Neural cell (in vitro differentiated cells): ENCODE measurements at regions not wholly inside any gene's neighbourhood (a gene's known extent, or its start where the extent isn't known, plus 50 kb on each side); places are given as distances from the start of the nearest gene placed in this dataset.

ENCODE experiments used
- H2AFZ ChIP-seq: fragments of 200-600, 300-800 bp; sonication (generic), shearing (Covaris generic); 2 replicates; pipeline ENCODE4 v1.6.0; 2014; ENCODE audit warnings: low read depth, mild to moderate bottlenecking, antibody characterized with exemption, low read length, moderate library complexity
- H3F3A ChIP-seq: fragments of 200-600 bp; shearing (Covaris generic); 2 replicates; pipeline ENCODE4 v1.6.1; 2016; ENCODE audit warnings: mild to moderate bottlenecking, moderate library complexity, mixed read lengths, antibody characterized with exemption, low read length; ENCODE audit not compliant: insufficient read depth, poor library complexity, severe bottlenecking
- H3K27ac ChIP-seq: fragments of 200-600, 300-800 bp; sonication (generic), shearing (Covaris generic); 2 replicates; pipeline ENCODE4 v1.5.1; 2014; ENCODE audit warnings: mild to moderate bottlenecking, low read length, moderate library complexity
- H3K27me3 ChIP-seq: fragments of 300-800, 200-600 bp; sonication (generic), shearing (Covaris generic); 2 replicates; pipeline ENCODE4 v1.6.0; 2014; ENCODE audit warnings: mild to moderate bottlenecking, low read depth, low read length, moderate library complexity; ENCODE audit not compliant: insufficient read depth
- H3K36me3 ChIP-seq: fragments of 300-800, 200-600 bp; sonication (generic), shearing (Covaris generic); 2 replicates; pipeline ENCODE4 v1.5.1; 2014; ENCODE audit warnings: mild to moderate bottlenecking, antibody characterized with exemption, low read length, moderate library complexity; ENCODE audit not compliant: insufficient read depth
- H3K4me2 ChIP-seq: fragments of 300-800, 200-600 bp; sonication (generic), shearing (Covaris generic); 2 replicates; pipeline ENCODE4 v1.6.0; 2014; ENCODE audit warnings: mild to moderate bottlenecking, low read length
- H3K4me3 ChIP-seq: fragments of 300-800, 200-600 bp; sonication (generic), shearing (Covaris generic); 2 replicates; pipeline ENCODE4 v1.5.1; 2014; ENCODE audit warnings: mild to moderate bottlenecking, low read length, moderate library complexity
- H3K79me2 ChIP-seq: fragments of 200-600 bp; shearing (Covaris generic); replicated peaks from 2 replicates; pipeline ENCODE4 v1.6.0; 2014; ENCODE audit warnings: mild to moderate bottlenecking, low read length, moderate library complexity; ENCODE audit not compliant: insufficient read depth
- H3K9ac ChIP-seq: fragments of 300-800, 200-600 bp; sonication (generic), shearing (Covaris generic); 2 replicates; pipeline ENCODE4 v1.6.1; 2016; ENCODE audit warnings: mild to moderate bottlenecking, low read length, mixed read lengths
- H3K9me2 ChIP-seq: fragments of 200-600 bp; shearing (Covaris generic); 2 replicates; pipeline ENCODE4 v1.6.1; 2016; ENCODE audit warnings: mild to moderate bottlenecking, low read length, mixed read lengths; ENCODE audit not compliant: insufficient read depth
- H3K9me3 ChIP-seq: fragments of 200-600, 300-800 bp; sonication (generic), shearing (Covaris generic); 2 replicates; pipeline ENCODE4 v1.6.1; 2016; ENCODE audit warnings: mild to moderate bottlenecking, mixed run types, low read length, moderate library complexity, mixed read lengths
- H4K20me1 ChIP-seq: fragments of 200-600 bp; shearing (Covaris generic); 2 replicates; pipeline ENCODE4 v1.6.1; 2016; ENCODE audit warnings: mild to moderate bottlenecking, mixed run types; ENCODE audit not compliant: insufficient read depth
- EP300 ChIP-seq: fragments of 450-650 bp; conservative IDR thresholded peaks from 2 replicates; pipeline ENCODE4 v1.6.1; 2014; ENCODE audit warnings: antibody characterized with exemption, mild to moderate bottlenecking, moderate library complexity; ENCODE audit not compliant: poor library complexity, severe bottlenecking
- EZH2 ChIP-seq: fragments of 200-600, 300-800 bp; shearing (Covaris generic), sonication (generic); IDR thresholded peaks from 2 replicates; pipeline ENCODE4 v1.6.1; 2014; ENCODE audit warnings: antibody characterized with exemption, low read length, borderline replicate concordance, mild to moderate bottlenecking; ENCODE audit not compliant: insufficient read depth, poor library complexity, severe bottlenecking
- MXI1 ChIP-seq: fragments of 450-650 bp; conservative IDR thresholded peaks from 2 replicates; pipeline ENCODE4 v1.6.1; 2014; ENCODE audit warnings: antibody characterized with exemption, mild to moderate bottlenecking; ENCODE audit not compliant: poor library complexity, severe bottlenecking
- POLR2AphosphoS5 ChIP-seq: IDR thresholded peaks from 2 replicates; pipeline ENCODE4 v1.6.1; 2012
- RAD21 ChIP-seq: fragments of 450-650 bp; conservative IDR thresholded peaks from 2 replicates; pipeline ENCODE4 v1.6.1; 2014; ENCODE audit warnings: antibody characterized with exemption, mild to moderate bottlenecking, moderate library complexity
- SMC3 ChIP-seq: fragments of 450-650 bp; conservative IDR thresholded peaks from 2 replicates; pipeline ENCODE4 v1.6.1; 2014; ENCODE audit warnings: antibody characterized with exemption, mild to moderate bottlenecking, moderate library complexity; ENCODE audit not compliant: poor library complexity
- TAF1 ChIP-seq: IDR thresholded peaks from 2 replicates; pipeline ENCODE4 v1.6.1; 2012; ENCODE audit warnings: low read depth
- TF ChIP-seq, protein P1 (sequence below): fragments of 450-650 bp; IDR thresholded peaks from 2 replicates; pipeline ENCODE4 v1.5.1; 2014; ENCODE audit warnings: antibody characterized with exemption, mild to moderate bottlenecking, moderate library complexity; ENCODE audit not compliant: poor library complexity, severe bottlenecking
- TF ChIP-seq, protein P2 (sequence below): IDR thresholded peaks from 2 replicates; pipeline ENCODE4 v1.6.1; 2012; ENCODE audit warnings: borderline replicate concordance

DNA sequence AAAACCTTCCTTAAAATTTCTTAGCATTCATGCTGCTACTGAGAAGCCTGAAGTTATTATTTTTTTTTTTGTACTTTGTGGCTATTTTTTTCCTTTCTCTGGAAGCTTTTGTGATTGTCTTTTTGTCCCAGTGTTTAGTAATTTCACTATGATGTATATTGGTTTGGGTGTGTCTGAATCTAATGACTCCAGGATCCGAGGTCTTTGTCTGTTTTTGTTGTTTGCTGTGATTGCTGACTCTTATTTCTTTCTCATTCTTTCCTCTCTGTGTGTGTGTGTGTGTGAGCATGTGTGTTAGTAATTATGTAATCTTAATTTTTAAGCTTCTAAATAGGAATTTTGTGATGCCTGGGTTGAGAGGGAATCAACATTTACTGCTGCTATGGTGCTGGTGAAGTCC lies 152.0 kb downstream of the RAP2B start:
- H3K4me3 ChIP-seq, result no peak overlapping the region
- no peaks in the 10 kb centered on the region for H3K79me2 ChIP-seq
- no peaks in the 10 kb centered on the region for H3K9me3 ChIP-seq
- H3K9ac ChIP-seq, result no peak overlapping the region
- H3K36me3 ChIP-seq, result no peaks in the 10 kb centered on the region
- no peak overlapping the region for H3K4me2 ChIP-seq
- no peak overlapping the region for H2AFZ ChIP-seq
- H3K9me2 ChIP-seq, result no peaks in the 10 kb centered on the region
- no peak for TF ChIP-seq TAF1
- TF ChIP-seq EZH2, result no peak
- H4K20me1 ChIP-seq, result no peaks in the 10 kb centered on the region
- H3F3A ChIP-seq, result no peaks in the 10 kb centered on the region
- no peaks in the 10 kb centered on the region for H3K27me3 ChIP-seq
- no peak overlapping the region for H3K27ac ChIP-seq

DNA sequence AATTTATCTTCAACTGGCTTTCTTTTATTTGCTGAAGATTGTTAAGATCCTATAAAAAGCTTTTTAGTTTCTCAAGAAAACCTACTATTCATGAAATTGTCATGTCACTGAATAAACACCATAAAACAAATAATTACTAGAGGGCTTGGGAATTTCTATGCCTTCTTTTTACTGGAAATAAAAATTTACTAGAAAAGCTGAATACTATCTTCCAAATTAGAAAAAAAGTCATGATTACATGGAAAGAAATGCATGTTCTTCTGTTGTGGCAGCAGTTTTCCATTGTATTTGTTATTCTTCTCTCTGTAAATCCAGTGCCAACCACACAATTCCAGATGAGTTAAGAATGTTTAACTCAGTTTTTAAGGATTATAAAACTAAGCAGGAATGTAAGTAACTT lies 153.8 kb downstream of the RAP2B start:
- Histone ChIP-seq H4K20me1 (no peaks in the 10 kb centered on the region), H3K9me3 (no peaks in the 10 kb centered on the region), H3K27me3 (no peaks in the 10 kb centered on the region), H3K4me2 (no peak overlapping the region), H3K36me3 (no peaks in the 10 kb centered on the region), H3K9me2 (no peaks in the 10 kb centered on the region), H3F3A (no peaks in the 10 kb centered on the region), H3K9ac (no peak overlapping the region), H2AFZ (no peak overlapping the region), H3K79me2 (no peaks in the 10 kb centered on the region), H3K27ac (no peak overlapping the region), H3K4me3 (no peak overlapping the region)
- no peak for TF ChIP-seq EZH2

DNA sequence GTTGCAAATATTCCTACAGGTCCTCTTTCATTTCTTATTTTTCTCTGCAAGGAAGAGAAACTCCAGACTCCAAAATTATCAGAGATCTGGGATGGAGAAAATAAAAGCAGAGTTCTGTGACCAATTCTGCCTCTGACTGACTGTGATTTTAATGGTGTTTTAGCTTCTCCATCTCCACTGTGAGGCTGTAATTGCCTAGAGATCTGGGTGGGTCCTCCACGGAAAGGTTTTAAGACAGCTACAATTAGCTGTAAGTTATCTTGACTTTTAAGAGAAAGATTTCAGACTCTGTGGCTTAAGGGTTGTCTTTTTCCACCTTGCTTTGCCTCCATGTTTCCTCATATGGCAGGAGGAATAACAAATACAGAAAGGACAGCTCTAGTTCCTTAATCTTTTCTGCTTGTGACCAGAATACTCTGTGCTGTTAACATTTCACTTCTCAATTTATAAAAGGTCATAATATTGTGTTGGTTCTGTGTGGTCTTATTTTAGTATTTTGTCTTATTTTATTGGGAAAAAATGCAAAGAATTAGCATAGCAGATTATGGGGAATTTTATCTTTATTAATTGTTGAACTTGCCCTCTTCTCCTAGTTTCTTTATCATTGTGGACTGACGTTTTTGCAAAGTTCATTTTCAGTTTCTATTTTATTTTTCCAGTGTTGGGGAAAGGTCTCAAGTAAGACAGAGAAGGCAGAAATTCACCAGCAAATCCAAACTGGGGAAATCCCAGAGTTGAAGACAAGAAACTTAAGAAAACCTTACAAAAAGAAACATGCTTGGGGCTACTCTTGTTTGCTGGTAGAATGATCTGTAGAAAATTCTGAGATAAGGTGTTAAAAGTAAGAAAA lies 157.9 kb downstream of the RAP2B start:
- H3K79me2 ChIP-seq, result no peaks in the 10 kb centered on the region
- H3K4me2 ChIP-seq, result no peak overlapping the region
- no peaks in the 10 kb centered on the region for H3F3A ChIP-seq
- no peaks in the 10 kb centered on the region for H3K9me2 ChIP-seq
- H2AFZ ChIP-seq, result no peak overlapping the region
- TF ChIP-seq SMC3, result no peak
- no peak for TF ChIP-seq RAD21
- TF ChIP-seq EZH2, result no peak
- TF ChIP-seq, protein P1, sequence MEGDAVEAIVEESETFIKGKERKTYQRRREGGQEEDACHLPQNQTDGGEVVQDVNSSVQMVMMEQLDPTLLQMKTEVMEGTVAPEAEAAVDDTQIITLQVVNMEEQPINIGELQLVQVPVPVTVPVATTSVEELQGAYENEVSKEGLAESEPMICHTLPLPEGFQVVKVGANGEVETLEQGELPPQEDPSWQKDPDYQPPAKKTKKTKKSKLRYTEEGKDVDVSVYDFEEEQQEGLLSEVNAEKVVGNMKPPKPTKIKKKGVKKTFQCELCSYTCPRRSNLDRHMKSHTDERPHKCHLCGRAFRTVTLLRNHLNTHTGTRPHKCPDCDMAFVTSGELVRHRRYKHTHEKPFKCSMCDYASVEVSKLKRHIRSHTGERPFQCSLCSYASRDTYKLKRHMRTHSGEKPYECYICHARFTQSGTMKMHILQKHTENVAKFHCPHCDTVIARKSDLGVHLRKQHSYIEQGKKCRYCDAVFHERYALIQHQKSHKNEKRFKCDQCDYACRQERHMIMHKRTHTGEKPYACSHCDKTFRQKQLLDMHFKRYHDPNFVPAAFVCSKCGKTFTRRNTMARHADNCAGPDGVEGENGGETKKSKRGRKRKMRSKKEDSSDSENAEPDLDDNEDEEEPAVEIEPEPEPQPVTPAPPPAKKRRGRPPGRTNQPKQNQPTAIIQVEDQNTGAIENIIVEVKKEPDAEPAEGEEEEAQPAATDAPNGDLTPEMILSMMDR, result no peak
- no peak for TF ChIP-seq TAF1
- TF ChIP-seq, protein P2, sequence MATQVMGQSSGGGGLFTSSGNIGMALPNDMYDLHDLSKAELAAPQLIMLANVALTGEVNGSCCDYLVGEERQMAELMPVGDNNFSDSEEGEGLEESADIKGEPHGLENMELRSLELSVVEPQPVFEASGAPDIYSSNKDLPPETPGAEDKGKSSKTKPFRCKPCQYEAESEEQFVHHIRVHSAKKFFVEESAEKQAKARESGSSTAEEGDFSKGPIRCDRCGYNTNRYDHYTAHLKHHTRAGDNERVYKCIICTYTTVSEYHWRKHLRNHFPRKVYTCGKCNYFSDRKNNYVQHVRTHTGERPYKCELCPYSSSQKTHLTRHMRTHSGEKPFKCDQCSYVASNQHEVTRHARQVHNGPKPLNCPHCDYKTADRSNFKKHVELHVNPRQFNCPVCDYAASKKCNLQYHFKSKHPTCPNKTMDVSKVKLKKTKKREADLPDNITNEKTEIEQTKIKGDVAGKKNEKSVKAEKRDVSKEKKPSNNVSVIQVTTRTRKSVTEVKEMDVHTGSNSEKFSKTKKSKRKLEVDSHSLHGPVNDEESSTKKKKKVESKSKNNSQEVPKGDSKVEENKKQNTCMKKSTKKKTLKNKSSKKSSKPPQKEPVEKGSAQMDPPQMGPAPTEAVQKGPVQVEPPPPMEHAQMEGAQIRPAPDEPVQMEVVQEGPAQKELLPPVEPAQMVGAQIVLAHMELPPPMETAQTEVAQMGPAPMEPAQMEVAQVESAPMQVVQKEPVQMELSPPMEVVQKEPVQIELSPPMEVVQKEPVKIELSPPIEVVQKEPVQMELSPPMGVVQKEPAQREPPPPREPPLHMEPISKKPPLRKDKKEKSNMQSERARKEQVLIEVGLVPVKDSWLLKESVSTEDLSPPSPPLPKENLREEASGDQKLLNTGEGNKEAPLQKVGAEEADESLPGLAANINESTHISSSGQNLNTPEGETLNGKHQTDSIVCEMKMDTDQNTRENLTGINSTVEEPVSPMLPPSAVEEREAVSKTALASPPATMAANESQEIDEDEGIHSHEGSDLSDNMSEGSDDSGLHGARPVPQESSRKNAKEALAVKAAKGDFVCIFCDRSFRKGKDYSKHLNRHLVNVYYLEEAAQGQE, result no peak
- no peak for TF ChIP-seq MXI1
- TF ChIP-seq POLR2AphosphoS5, result no peak
- no peak for TF ChIP-seq EP300
- no peak overlapping the region for H3K27ac ChIP-seq
- H4K20me1 ChIP-seq, result no peaks in the 10 kb centered on the region
- H3K36me3 ChIP-seq, result no peaks in the 10 kb centered on the region
- H3K9me3 ChIP-seq, result no peaks in the 10 kb centered on the region
- peaks cover 3% of the 10 kb centered on the region for H3K27me3 ChIP-seq
- no peak overlapping the region for H3K9ac ChIP-seq
- peak overlapping the region; percentile 3 for H3K4me3 ChIP-seq
